ENCODE measurements at regions not wholly inside any gene's neighbourhood (a gene's known extent, or its start where the extent isn't known, plus 50 kb on each side); places are given as distances from the start of the nearest gene placed in this dataset.

GRCh38 chr9:91085517-91086291, 276.0 kb downstream of the AUH start:
- TF ChIP-seq CTCF (IDR thresholded peaks at IDR 0.05) (no peak), ZFX (IDR thresholded peaks at IDR 0.05; ENCODE audit: borderline replicate concordance) (no peak)

Measured in 22Rv1 (cell line).